Liver (tissue), 8 donors: ENCODE measurements at regions not wholly inside any gene's neighbourhood (a gene's known extent, or its start where the extent isn't known, plus 50 kb on each side); places are given as distances from the start of the nearest gene placed in this dataset.

Source experiments
- DNase-seq: peaks from one replicate; pipeline ENCODE4 v3.0.0-alpha.2; 2017; ENCODE audit warnings: low spot score
- H3K27ac ChIP-seq, 2 donors: one replicate each; pipeline ENCODE4 v1.7.0; 2013; ENCODE audit warnings: inconsistent platforms in 2 of 2, low read length in 2 of 2, control low read depth in 1 of 2, low read depth in 1 of 2, mild to moderate bottlenecking in 1 of 2
- H3K27me3 ChIP-seq, 4 donors: one replicate each; pipeline versions ENCODE4 v1.6.1 to v1.7.0; 2013; ENCODE audit warnings: low read length in 3 of 4, inconsistent platforms in 1 of 4, mild to moderate bottlenecking in 1 of 4, moderate library complexity in 1 of 4; ENCODE audit not compliant: control insufficient read depth in 4 of 4, insufficient read depth in 4 of 4
- H3K36me3 ChIP-seq, 4 donors: one replicate each; pipeline versions ENCODE4 v1.6.1 to v1.7.0; 2013; ENCODE audit warnings: low read length in 3 of 4, mild to moderate bottlenecking in 3 of 4, low read depth in 1 of 4, moderate library complexity in 1 of 4; ENCODE audit not compliant: control insufficient read depth in 4 of 4, insufficient read depth in 3 of 4
- H3K4me1 ChIP-seq, 4 donors: one replicate each; pipeline versions ENCODE4 v1.6.1 to v1.7.0; 2013; ENCODE audit warnings: low read length in 3 of 4, mild to moderate bottlenecking in 3 of 4, moderate library complexity in 1 of 4; ENCODE audit not compliant: control insufficient read depth in 4 of 4, insufficient read depth in 4 of 4
- H3K4me3 ChIP-seq, 3 donors: one replicate each; pipeline versions ENCODE4 v1.6.1 to v1.7.0; 2013; ENCODE audit warnings: low read length in 3 of 3, control low read depth in 1 of 3, low read depth in 1 of 3, mild to moderate bottlenecking in 1 of 3
- H3K9ac ChIP-seq, 2 donors: one replicate each; pipeline ENCODE4 v1.7.0; 2013; ENCODE audit warnings: low read length in 2 of 2, mild to moderate bottlenecking in 2 of 2, moderate library complexity in 2 of 2, control low read depth in 1 of 2, low read depth in 1 of 2
- H3K9me3 ChIP-seq, 4 donors: one replicate each; pipeline versions ENCODE4 v1.6.1 to v1.7.0; 2013; ENCODE audit warnings: low read length in 3 of 4; ENCODE audit not compliant: control insufficient read depth in 4 of 4
- EGR1 ChIP-seq, 2 donors: IDR thresholded peaks; 2 replicates each; pipeline ENCODE4 v1.6.1; 2016 to 2018; ENCODE audit warnings: antibody characterized with exemption in 2 of 2, low read depth in 2 of 2
- FOXA2 ChIP-seq: IDR thresholded peaks from 2 replicates; pipeline ENCODE4 v1.6.1; 2016; ENCODE audit warnings: antibody characterized with exemption
- HNF4A ChIP-seq, 2 donors: conservative IDR thresholded peaks; 2 replicates each; pipeline ENCODE4 v1.6.1; 2016; ENCODE audit warnings: antibody characterized with exemption in 2 of 2, mild to moderate bottlenecking in 2 of 2
- HNF4G ChIP-seq: IDR thresholded peaks from 2 replicates; pipeline ENCODE4 v1.6.1; 2016; ENCODE audit warnings: antibody characterized with exemption
- JUND ChIP-seq, 2 donors: IDR thresholded peaks; 2 replicates each; pipeline ENCODE4 v1.6.1; 2016; ENCODE audit warnings: antibody characterized with exemption in 2 of 2
- RAD21 ChIP-seq, 2 donors: IDR thresholded peaks; 2 replicates each; pipeline ENCODE4 v1.6.1; 2016; ENCODE audit warnings: antibody characterized with exemption in 2 of 2, mild to moderate bottlenecking in 2 of 2
- REST ChIP-seq: IDR thresholded peaks from 2 replicates; pipeline ENCODE4 v1.6.1; 2016; ENCODE audit warnings: antibody characterized with exemption, mild to moderate bottlenecking
- SP1 ChIP-seq: IDR thresholded peaks from 2 replicates; pipeline ENCODE4 v1.6.1; 2018; ENCODE audit warnings: antibody characterized with exemption, mild to moderate bottlenecking
- TAF1 ChIP-seq: conservative IDR thresholded peaks from 2 replicates; pipeline ENCODE4 v1.6.1; 2016; ENCODE audit warnings: antibody characterized with exemption, mild to moderate bottlenecking
- YY1 ChIP-seq: IDR thresholded peaks from 2 replicates; pipeline ENCODE4 v1.6.1; 2016; ENCODE audit warnings: antibody characterized with exemption, mild to moderate bottlenecking
- WGBS: extraction: QIAGEN DNeasy Blood & Tissue Kit; methylation state at CpG from one replicate; pipeline ENCODE4 v1.1.7; 2013; 5-methylcytosine and 5-hydroxymethylcytosine counted together
- TF ChIP-seq, protein P1 (sequence below): IDR thresholded peaks from 2 replicates; pipeline ENCODE4 v1.6.1; 2016; ENCODE audit warnings: antibody characterized with exemption
- TF ChIP-seq, protein P2 (sequence below): IDR thresholded peaks from 2 replicates; pipeline ENCODE4 v1.6.1; 2016; ENCODE audit warnings: antibody characterized with exemption
- TF ChIP-seq, protein P3 (sequence below): fragments of 150-350 bp; IDR thresholded peaks from 2 replicates; pipeline ENCODE4 v1.5.1; 2017; ENCODE audit warnings: improper control_type of control experiment, low read depth, low read length; ENCODE audit not compliant: missing input control
- donor health status: healthy.
- donor health status: healthy.
- donor health status: healthy.
- donor health status: healthy.
- donor health status: healthy.

GRCh38 chr6:126831461-126831860 is 287.0 kb upstream of the RSPO3 start:
- no peak overlapping the region for H3K9ac ChIP-seq
- H3K36me3 ChIP-seq, result no peaks in the 10 kb centered on the region
- TF ChIP-seq YY1, result no peak
- TF ChIP-seq EGR1 (IDR thresholded peaks at IDR 0.05; ENCODE audit: low read depth in 2 of 2), result no peak
- TF ChIP-seq FOXA2, result no peak
- TF ChIP-seq, protein P1, sequence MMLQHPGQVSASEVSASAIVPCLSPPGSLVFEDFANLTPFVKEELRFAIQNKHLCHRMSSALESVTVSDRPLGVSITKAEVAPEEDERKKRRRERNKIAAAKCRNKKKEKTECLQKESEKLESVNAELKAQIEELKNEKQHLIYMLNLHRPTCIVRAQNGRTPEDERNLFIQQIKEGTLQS, result no peak
- no peak for TF ChIP-seq JUND (IDR thresholded peaks at IDR 0.05)
- no peak for TF ChIP-seq TAF1
- TF ChIP-seq, protein P2, sequence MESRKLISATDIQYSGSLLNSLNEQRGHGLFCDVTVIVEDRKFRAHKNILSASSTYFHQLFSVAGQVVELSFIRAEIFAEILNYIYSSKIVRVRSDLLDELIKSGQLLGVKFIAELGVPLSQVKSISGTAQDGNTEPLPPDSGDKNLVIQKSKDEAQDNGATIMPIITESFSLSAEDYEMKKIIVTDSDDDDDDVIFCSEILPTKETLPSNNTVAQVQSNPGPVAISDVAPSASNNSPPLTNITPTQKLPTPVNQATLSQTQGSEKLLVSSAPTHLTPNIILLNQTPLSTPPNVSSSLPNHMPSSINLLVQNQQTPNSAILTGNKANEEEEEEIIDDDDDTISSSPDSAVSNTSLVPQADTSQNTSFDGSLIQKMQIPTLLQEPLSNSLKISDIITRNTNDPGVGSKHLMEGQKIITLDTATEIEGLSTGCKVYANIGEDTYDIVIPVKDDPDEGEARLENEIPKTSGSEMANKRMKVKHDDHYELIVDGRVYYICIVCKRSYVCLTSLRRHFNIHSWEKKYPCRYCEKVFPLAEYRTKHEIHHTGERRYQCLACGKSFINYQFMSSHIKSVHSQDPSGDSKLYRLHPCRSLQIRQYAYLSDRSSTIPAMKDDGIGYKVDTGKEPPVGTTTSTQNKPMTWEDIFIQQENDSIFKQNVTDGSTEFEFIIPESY, result no peak
- no peak for TF ChIP-seq HNF4G
- TF ChIP-seq REST, result no peak
- DNase-seq, result no peak
- no peaks in the 10 kb centered on the region for H3K4me1 ChIP-seq
- peaks cover 0 to 3% (median 0%) of the 10 kb centered on the region in 4 donors for H3K27me3 ChIP-seq
- no peak overlapping the region for H3K4me3 ChIP-seq
- H3K9me3 ChIP-seq, result peaks cover 0 to 2% (median 0%) of the 10 kb centered on the region in 4 donors
- 74% methylated on average over 5 of the region's 5 CpGs for WGBS
- no peak overlapping the region for H3K27ac ChIP-seq

GRCh38 chr6:126842769-126843168 is 275.7 kb upstream of the RSPO3 start:
- Histone ChIP-seq H3K36me3 (no peaks in the 10 kb centered on the region), H3K27me3 (peaks cover 0 to 4% (median 0%) of the 10 kb centered on the region in 4 donors), H3K4me1 (no peaks in the 10 kb centered on the region), H3K9me3 (no peaks in the 10 kb centered on the region), H3K27ac (no peak overlapping the region), H3K4me3 (no peak overlapping the region), H3K9ac (no peak overlapping the region)
- no peak for TF ChIP-seq SP1
- no peak for TF ChIP-seq RAD21 (IDR thresholded peaks at IDR 0.05)
- no peak for DNase-seq
- 64% methylated on average over 1 of the region's 1 CpG for WGBS

GRCh38 chr6:126848119-126848518 is 270.4 kb upstream of the RSPO3 start:
- TF ChIP-seq HNF4A (conservative IDR thresholded peaks at IDR 0.05), result no peak
- TF ChIP-seq EGR1 (IDR thresholded peaks at IDR 0.05; ENCODE audit: low read depth in 2 of 2), result no peak
- TF ChIP-seq, protein P3, sequence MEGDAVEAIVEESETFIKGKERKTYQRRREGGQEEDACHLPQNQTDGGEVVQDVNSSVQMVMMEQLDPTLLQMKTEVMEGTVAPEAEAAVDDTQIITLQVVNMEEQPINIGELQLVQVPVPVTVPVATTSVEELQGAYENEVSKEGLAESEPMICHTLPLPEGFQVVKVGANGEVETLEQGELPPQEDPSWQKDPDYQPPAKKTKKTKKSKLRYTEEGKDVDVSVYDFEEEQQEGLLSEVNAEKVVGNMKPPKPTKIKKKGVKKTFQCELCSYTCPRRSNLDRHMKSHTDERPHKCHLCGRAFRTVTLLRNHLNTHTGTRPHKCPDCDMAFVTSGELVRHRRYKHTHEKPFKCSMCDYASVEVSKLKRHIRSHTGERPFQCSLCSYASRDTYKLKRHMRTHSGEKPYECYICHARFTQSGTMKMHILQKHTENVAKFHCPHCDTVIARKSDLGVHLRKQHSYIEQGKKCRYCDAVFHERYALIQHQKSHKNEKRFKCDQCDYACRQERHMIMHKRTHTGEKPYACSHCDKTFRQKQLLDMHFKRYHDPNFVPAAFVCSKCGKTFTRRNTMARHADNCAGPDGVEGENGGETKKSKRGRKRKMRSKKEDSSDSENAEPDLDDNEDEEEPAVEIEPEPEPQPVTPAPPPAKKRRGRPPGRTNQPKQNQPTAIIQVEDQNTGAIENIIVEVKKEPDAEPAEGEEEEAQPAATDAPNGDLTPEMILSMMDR, result no peak
- TF ChIP-seq RAD21 (IDR thresholded peaks at IDR 0.05), result no peak
- Histone ChIP-seq H3K27ac (no peak overlapping the region), H3K27me3 (no peaks in the 10 kb centered on the region), H3K9ac (no peak overlapping the region), H3K4me3 (no peak overlapping the region), H3K36me3 (no peaks in the 10 kb centered on the region), H3K9me3 (no peaks in the 10 kb centered on the region), H3K4me1 (no peaks in the 10 kb centered on the region)
- DNase-seq, result no peak
